ENCODE measurements at regions not wholly inside any gene's neighbourhood (a gene's known extent, or its start where the extent isn't known, plus 50 kb on each side); places are given as distances from the start of the nearest gene placed in this dataset.

GRCh38 chr5:118233606-118234005, 754.7 kb downstream of the DTWD2 start:
- H3K27ac Mint-ChIP-seq (ENCODE audit: unreplicated experiment): no peak overlapping the region
- H3K4me3 Mint-ChIP-seq (ENCODE audit: low read depth, unreplicated experiment): no peak overlapping the region
- no TSS peak for BruUV-seq (replicated peaks)
- H3K27me3 Mint-ChIP-seq (ENCODE audit: unreplicated experiment): no peaks in the 10 kb centered on the region
- H3K36me3 Mint-ChIP-seq (ENCODE audit: insufficient read depth, unreplicated experiment): no peaks in the 10 kb centered on the region
- no peaks in the 10 kb centered on the region for H3K4me1 Mint-ChIP-seq (ENCODE audit: low read depth, unreplicated experiment)
- no peak for TF ChIP-seq CTCF (IDR thresholded peaks at IDR 0.05; ENCODE audit: unreplicated experiment)
- H3K9me3 Mint-ChIP-seq (ENCODE audit: low read depth, unreplicated experiment): peaks cover 15% of the 10 kb centered on the region
- intact Hi-C loops (cut with micrococcal nuclease; ENCODE audit: unreplicated experiment): no loop called here
- DNase-seq: no peak
- CTCF ChIA-PET: no interaction called here

GRCh38 chr5:118228489-118228888, 759.9 kb downstream of the DTWD2 start:
- intact Hi-C loops (cut with micrococcal nuclease; ENCODE audit: unreplicated experiment): no loop called here
- DNase-seq: no peak
- Mint-ChIP-seq H3K9me3 (ENCODE audit: low read depth, unreplicated experiment) (peaks cover 25% of the 10 kb centered on the region), H3K27ac (ENCODE audit: unreplicated experiment) (no peak overlapping the region), H3K4me1 (ENCODE audit: low read depth, unreplicated experiment) (no peaks in the 10 kb centered on the region), H3K36me3 (ENCODE audit: insufficient read depth, unreplicated experiment) (no peaks in the 10 kb centered on the region), H3K4me3 (ENCODE audit: low read depth, unreplicated experiment) (no peak overlapping the region), H3K27me3 (ENCODE audit: unreplicated experiment) (no peaks in the 10 kb centered on the region)
- TF ChIP-seq CTCF (IDR thresholded peaks at IDR 0.05; ENCODE audit: unreplicated experiment): no peak
- no TSS peak for BruUV-seq (replicated peaks)
- CTCF ChIA-PET: no interaction called here

GRCh38 chr5:118224546-118224945, 763.8 kb downstream of the DTWD2 start:
- CTCF ChIA-PET: no interaction called here
- no peaks in the 10 kb centered on the region for H3K36me3 Mint-ChIP-seq (ENCODE audit: insufficient read depth, unreplicated experiment)
- no peak overlapping the region for H3K4me3 Mint-ChIP-seq (ENCODE audit: low read depth, unreplicated experiment)
- peaks cover 14% of the 10 kb centered on the region for H3K9me3 Mint-ChIP-seq (ENCODE audit: low read depth, unreplicated experiment)
- H3K4me1 Mint-ChIP-seq (ENCODE audit: low read depth, unreplicated experiment): no peaks in the 10 kb centered on the region
- TF ChIP-seq CTCF (IDR thresholded peaks at IDR 0.05; ENCODE audit: unreplicated experiment): no peak
- H3K27me3 Mint-ChIP-seq (ENCODE audit: unreplicated experiment): no peaks in the 10 kb centered on the region
- no TSS peak for BruUV-seq (replicated peaks)
- DNase-seq: no peak
- H3K27ac Mint-ChIP-seq (ENCODE audit: unreplicated experiment): no peak overlapping the region
- intact Hi-C loops (cut with micrococcal nuclease; ENCODE audit: unreplicated experiment): no loop called here

- no peaks in the 10 kb centered on the region for H3K27me3 Mint-ChIP-seq (ENCODE audit: unreplicated experiment)
- CTCF ChIA-PET: interaction anchor here (0.5 kb wide), 1 partner anchor 43 kb away, joined by 3 read pairs; no protein-coding TSS in a partner anchor
These were observed 767.7 kb downstream of the DTWD2 start for GRCh38 chr5:118220556-118221195.

More at GRCh38 chr5:118220556-118221195, 767.7 kb downstream of the DTWD2 start:
- no peak overlapping the region for H3K27ac Mint-ChIP-seq (ENCODE audit: unreplicated experiment)
- intact Hi-C loops (cut with micrococcal nuclease; ENCODE audit: unreplicated experiment): no loop called here
- no peak for DNase-seq
- H3K4me1 Mint-ChIP-seq (ENCODE audit: low read depth, unreplicated experiment): no peaks in the 10 kb centered on the region
- no peak overlapping the region for H3K4me3 Mint-ChIP-seq (ENCODE audit: low read depth, unreplicated experiment)
- peaks cover 8% of the 10 kb centered on the region for H3K9me3 Mint-ChIP-seq (ENCODE audit: low read depth, unreplicated experiment)
- BruUV-seq (replicated peaks): no TSS peak
- H3K36me3 Mint-ChIP-seq (ENCODE audit: insufficient read depth, unreplicated experiment): no peaks in the 10 kb centered on the region
- TF ChIP-seq CTCF (IDR thresholded peaks at IDR 0.05; ENCODE audit: unreplicated experiment): no peak
